Astrocyte (in vitro differentiated cells and primary cell): ENCODE measurements at regions not wholly inside any gene's neighbourhood (a gene's known extent, or its start where the extent isn't known, plus 50 kb on each side); places are given as distances from the start of the nearest gene placed in this dataset.
"Not testable (repeated sequence)": the region's sequence is repeated elsewhere in the genome, so short reads cannot be mapped to it uniquely, and the experiment has no call there.

Experiments used
- DNase-seq: peaks from one replicate; pipeline ENCODE4 v3.0.0-alpha.2; 2010; ENCODE audit warnings: low read depth
- FAIRE-seq: peaks from 2 replicates; lab custom pipeline; 2011; peaks lifted over from hg19 to GRCh38; lab: Jason Lieb, UNC
- H2AFZ ChIP-seq: 2 replicates; pipeline ENCODE4 v1.6.0; 2012; ENCODE audit warnings: low read depth, low read length, inconsistent platforms
- H3K27ac ChIP-seq: 2 replicates; pipeline ENCODE4 v1.5.1; 2011; ENCODE audit warnings: low read depth, low read length, inconsistent platforms
- H3K27me3 ChIP-seq: 2 replicates; pipeline ENCODE4 v1.6.0; 2011; ENCODE audit warnings: low read length, inconsistent platforms; ENCODE audit not compliant: insufficient read depth
- H3K36me3 ChIP-seq: 2 replicates; pipeline ENCODE4 v1.5.1; 2011; ENCODE audit warnings: low read length, inconsistent platforms; ENCODE audit not compliant: insufficient read depth
- H3K4me1 ChIP-seq: 2 replicates; pipeline ENCODE4 v1.5.1; 2011; ENCODE audit warnings: low read length, inconsistent platforms; ENCODE audit not compliant: insufficient read depth
- H3K4me2 ChIP-seq: 2 replicates; pipeline ENCODE4 v1.6.0; 2012; ENCODE audit warnings: low read length, inconsistent platforms
- H3K4me3 ChIP-seq: 2 replicates; pipeline ENCODE4 v1.5.1; 2011; ENCODE audit warnings: low read depth, mild to moderate bottlenecking, low read length, inconsistent platforms; ENCODE audit not compliant: insufficient read depth
- H3K79me2 ChIP-seq: 2 replicates; pipeline ENCODE4 v1.6.0; 2012; ENCODE audit warnings: mild to moderate bottlenecking, low read length, inconsistent platforms; ENCODE audit not compliant: insufficient read depth
- H3K9ac ChIP-seq: 2 replicates; pipeline ENCODE4 v1.6.0; 2012; ENCODE audit warnings: mild to moderate bottlenecking, low read length, inconsistent platforms
- H3K9me3 ChIP-seq: 2 replicates; pipeline ENCODE4 v1.5.1; 2012; ENCODE audit warnings: low read depth, mild to moderate bottlenecking, low read length, inconsistent platforms; ENCODE audit not compliant: insufficient read depth
- H4K20me1 ChIP-seq: 2 replicates; pipeline ENCODE4 v1.6.0; 2012; ENCODE audit warnings: low read length, inconsistent platforms; ENCODE audit not compliant: insufficient read depth
- H3K27ac Mint-ChIP-seq: one replicate; pipeline ENCODE4 v1.8.0; 2021; ENCODE audit warnings: mild to moderate bottlenecking, mixed read lengths; ENCODE audit not compliant: unreplicated experiment
- H3K27me3 Mint-ChIP-seq: one replicate; pipeline ENCODE4 v1.8.0; 2021; ENCODE audit warnings: low read depth, mixed read lengths; ENCODE audit not compliant: unreplicated experiment
- H3K36me3 Mint-ChIP-seq: one replicate; pipeline ENCODE4 v1.8.0; 2021; ENCODE audit warnings: low read depth, mixed read lengths; ENCODE audit not compliant: unreplicated experiment
- H3K4me1 Mint-ChIP-seq: one replicate; pipeline ENCODE4 v1.8.0; 2021; ENCODE audit warnings: low read depth, mixed read lengths; ENCODE audit not compliant: unreplicated experiment
- H3K4me3 Mint-ChIP-seq: one replicate; pipeline ENCODE4 v1.8.0; 2021; ENCODE audit warnings: mild to moderate bottlenecking, moderate library complexity, mixed read lengths; ENCODE audit not compliant: unreplicated experiment
- H3K9me3 Mint-ChIP-seq: one replicate; pipeline ENCODE4 v1.8.0; 2021; ENCODE audit warnings: mild to moderate bottlenecking, mixed read lengths; ENCODE audit not compliant: unreplicated experiment
- CTCF ChIP-seq: IDR thresholded peaks from 2 replicates; pipeline ENCODE4 v1.5.1; 2011; ENCODE audit warnings: low read depth, mild to moderate bottlenecking, inconsistent platforms, low read length, moderate library complexity; ENCODE audit not compliant: insufficient read depth
- EZH2 ChIP-seq: IDR thresholded peaks from 2 replicates; pipeline ENCODE4 v1.6.1; 2012; ENCODE audit warnings: mild to moderate bottlenecking, low read length, inconsistent platforms; ENCODE audit not compliant: insufficient read depth

DNA sequence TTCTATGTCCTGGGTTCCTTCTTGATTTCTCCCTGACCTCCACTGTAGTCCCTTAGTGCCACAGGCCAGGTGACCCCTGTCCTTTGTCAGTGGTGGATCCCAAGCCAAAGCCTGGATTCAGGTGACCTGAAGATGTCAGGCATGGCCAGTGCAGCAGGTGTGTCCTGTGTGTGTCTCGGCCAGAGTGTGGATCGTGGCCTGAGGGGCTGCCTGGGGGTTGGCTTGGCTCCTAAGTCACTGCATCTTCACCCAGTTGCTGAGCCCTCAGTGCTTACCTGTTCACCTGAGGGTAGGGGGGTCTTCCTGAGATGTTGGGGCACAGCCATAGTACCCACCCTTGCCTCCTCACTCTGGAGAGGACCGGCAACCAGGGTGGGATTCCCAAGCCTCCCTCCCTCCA is 61.8 kb upstream of the PITX1 start:
- H3K4me3 ChIP-seq, result no peak overlapping the region
- H3K9ac ChIP-seq, result no peak overlapping the region
- no peaks in the 10 kb centered on the region for H3K4me1 ChIP-seq
- no peaks in the 10 kb centered on the region for H3K36me3 ChIP-seq
- no peaks in the 10 kb centered on the region for H4K20me1 ChIP-seq
- no peaks in the 10 kb centered on the region for H3K36me3 Mint-ChIP-seq
- H3K4me1 Mint-ChIP-seq, result no peaks in the 10 kb centered on the region
- H3K27me3 Mint-ChIP-seq, result peaks cover 51% of the 10 kb centered on the region
- TF ChIP-seq EZH2 (no peak), CTCF (no peak)
- no peak for FAIRE-seq
- H3K27ac ChIP-seq, result no peak overlapping the region
- H3K9me3 Mint-ChIP-seq, result no peaks in the 10 kb centered on the region
- no peak overlapping the region for H3K27ac Mint-ChIP-seq
- H3K4me3 Mint-ChIP-seq, result no peak overlapping the region
- H3K27me3 ChIP-seq, result peaks cover 8% of the 10 kb centered on the region
- no peaks in the 10 kb centered on the region for H3K9me3 ChIP-seq
- no peak for DNase-seq
- no peak overlapping the region for H3K4me2 ChIP-seq
- no peaks in the 10 kb centered on the region for H3K79me2 ChIP-seq
- H2AFZ ChIP-seq, result no peak overlapping the region

GRCh38 chr5:135095052-135095715 is 61.2 kb upstream of the PITX1 start:
- H3K4me3 ChIP-seq, result no peak overlapping the region
- DNase-seq (no peak), FAIRE-seq (no peak)
- no peaks in the 10 kb centered on the region for H3K36me3 ChIP-seq
- H3K4me2 ChIP-seq, result no peak overlapping the region
- H3K9me3 ChIP-seq, result no peaks in the 10 kb centered on the region
- Mint-ChIP-seq H3K9me3 (no peaks in the 10 kb centered on the region), H3K27me3 (peaks cover 56% of the 10 kb centered on the region), H3K4me1 (no peaks in the 10 kb centered on the region), H3K27ac (no peak overlapping the region), H3K36me3 (no peaks in the 10 kb centered on the region), H3K4me3 (no peak overlapping the region)
- H3K27me3 ChIP-seq, result peaks cover 8% of the 10 kb centered on the region
- H3K9ac ChIP-seq, result no peak overlapping the region
- no peaks in the 10 kb centered on the region for H3K79me2 ChIP-seq
- no peaks in the 10 kb centered on the region for H3K4me1 ChIP-seq
- no peak overlapping the region for H3K27ac ChIP-seq
- no peak overlapping the region for H2AFZ ChIP-seq
- TF ChIP-seq CTCF (no peak), EZH2 (no peak)
- H4K20me1 ChIP-seq, result no peaks in the 10 kb centered on the region

GRCh38 chr5:135094339-135095051 is 60.5 kb upstream of the PITX1 start:
- no peaks in the 10 kb centered on the region for H4K20me1 ChIP-seq
- H3K4me3 ChIP-seq, result no peak overlapping the region
- H3K36me3 ChIP-seq, result no peaks in the 10 kb centered on the region
- H3K79me2 ChIP-seq, result no peaks in the 10 kb centered on the region
- no peaks in the 10 kb centered on the region for H3K36me3 Mint-ChIP-seq
- no peaks in the 10 kb centered on the region for H3K4me1 Mint-ChIP-seq
- no peak for TF ChIP-seq CTCF
- DNase-seq (no peak), FAIRE-seq (no peak)
- no peak overlapping the region for H3K9ac ChIP-seq
- H3K27me3 ChIP-seq, result peaks cover 8% of the 10 kb centered on the region
- no peaks in the 10 kb centered on the region for H3K9me3 Mint-ChIP-seq
- H3K27ac Mint-ChIP-seq, result no peak overlapping the region
- H3K4me1 ChIP-seq, result no peaks in the 10 kb centered on the region
- H3K4me3 Mint-ChIP-seq, result no peak overlapping the region
- peaks cover 55% of the 10 kb centered on the region for H3K27me3 Mint-ChIP-seq
- H3K9me3 ChIP-seq, result no peaks in the 10 kb centered on the region
- no peak overlapping the region for H3K4me2 ChIP-seq
- H2AFZ ChIP-seq, result no peak overlapping the region
- H3K27ac ChIP-seq, result no peak overlapping the region

DNA sequence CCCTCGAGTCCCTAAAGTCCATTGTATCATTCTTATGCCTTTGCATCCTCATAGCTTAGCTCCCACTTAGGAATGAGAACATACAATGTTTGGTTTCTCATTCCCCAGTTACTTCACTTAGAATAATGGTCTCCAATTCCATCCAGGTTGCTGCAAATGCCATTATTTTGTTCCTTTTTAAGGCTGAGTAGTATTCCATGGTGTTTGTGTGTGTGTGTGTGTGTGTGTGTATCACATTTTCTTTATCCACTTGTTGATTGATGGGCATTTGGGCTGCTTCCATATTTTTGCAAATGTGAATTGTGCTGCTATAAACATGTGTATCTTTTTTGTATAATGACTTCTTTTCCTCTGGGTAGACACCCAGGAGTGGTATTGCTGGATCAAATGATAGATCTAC is 59.5 kb upstream of the PITX1 start:
- H3K4me3 Mint-ChIP-seq, DNase-seq, H3K4me1 ChIP-seq, H3K27ac Mint-ChIP-seq, H4K20me1 ChIP-seq, H3K79me2 ChIP-seq, H3K36me3 ChIP-seq, H3K9me3 Mint-ChIP-seq, H3K27me3 ChIP-seq, H3K4me1 Mint-ChIP-seq, H3K9me3 ChIP-seq, H2AFZ ChIP-seq, H3K4me2 ChIP-seq, H3K4me3 ChIP-seq, H3K36me3 Mint-ChIP-seq, H3K9ac ChIP-seq, FAIRE-seq, H3K27ac ChIP-seq: not testable (repeated sequence)
- H3K27me3 Mint-ChIP-seq, result peaks cover 63% of the 10 kb centered on the region
